Gastroesophageal sphincter (tissue), 3 donors: ENCODE measurements at regions not wholly inside any gene's neighbourhood (a gene's known extent, or its start where the extent isn't known, plus 50 kb on each side); places are given as distances from the start of the nearest gene placed in this dataset.

Source experiments
- POLR2AphosphoS5 ChIP-seq: sonication (generic); formaldehyde crosslinking; IDR thresholded peaks from one replicate; pipeline ENCODE4 v1.6.1; 2017; ENCODE audit warnings: antibody characterized with exemption
- TF ChIP-seq, protein P1 (sequence below), 4 experiments: fragments of 200-600 bp in 2 of 4; fragments of 450-650 bp in 2 of 4; sonication (generic) in 1 of 4; IDR thresholded peaks; one replicate each; pipeline ENCODE4 v1.5.1; 2017 to 2019; ENCODE audit warnings: antibody characterized with exemption in 4 of 4, mild to moderate bottlenecking in 2 of 4, moderate library complexity in 2 of 4

DNA sequence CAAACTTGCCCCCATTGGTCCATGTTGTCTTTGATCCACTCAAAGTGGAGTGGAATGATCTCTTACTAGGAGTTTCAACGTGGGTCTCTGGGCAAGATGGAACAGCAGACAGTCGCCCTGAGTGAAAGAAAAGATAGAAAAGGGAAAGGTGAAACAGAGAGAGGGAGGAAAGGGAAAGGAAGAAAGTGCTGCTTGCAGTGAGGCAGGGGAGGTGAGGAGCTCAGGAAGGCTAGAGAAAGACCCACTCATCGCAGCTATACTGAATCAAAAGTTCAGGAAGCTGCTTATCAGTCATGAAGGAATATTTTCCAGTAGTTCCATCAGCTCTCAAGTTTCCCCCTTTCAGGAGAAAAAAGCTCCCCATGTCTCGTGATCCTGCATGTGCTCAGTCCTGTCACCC is 86.9 kb downstream of the ZNF467 start:
- no peak for TF ChIP-seq POLR2AphosphoS5
- TF ChIP-seq, protein P1, sequence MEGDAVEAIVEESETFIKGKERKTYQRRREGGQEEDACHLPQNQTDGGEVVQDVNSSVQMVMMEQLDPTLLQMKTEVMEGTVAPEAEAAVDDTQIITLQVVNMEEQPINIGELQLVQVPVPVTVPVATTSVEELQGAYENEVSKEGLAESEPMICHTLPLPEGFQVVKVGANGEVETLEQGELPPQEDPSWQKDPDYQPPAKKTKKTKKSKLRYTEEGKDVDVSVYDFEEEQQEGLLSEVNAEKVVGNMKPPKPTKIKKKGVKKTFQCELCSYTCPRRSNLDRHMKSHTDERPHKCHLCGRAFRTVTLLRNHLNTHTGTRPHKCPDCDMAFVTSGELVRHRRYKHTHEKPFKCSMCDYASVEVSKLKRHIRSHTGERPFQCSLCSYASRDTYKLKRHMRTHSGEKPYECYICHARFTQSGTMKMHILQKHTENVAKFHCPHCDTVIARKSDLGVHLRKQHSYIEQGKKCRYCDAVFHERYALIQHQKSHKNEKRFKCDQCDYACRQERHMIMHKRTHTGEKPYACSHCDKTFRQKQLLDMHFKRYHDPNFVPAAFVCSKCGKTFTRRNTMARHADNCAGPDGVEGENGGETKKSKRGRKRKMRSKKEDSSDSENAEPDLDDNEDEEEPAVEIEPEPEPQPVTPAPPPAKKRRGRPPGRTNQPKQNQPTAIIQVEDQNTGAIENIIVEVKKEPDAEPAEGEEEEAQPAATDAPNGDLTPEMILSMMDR (IDR thresholded peaks at IDR 0.05): no peak
